ENCODE measurements at regions not wholly inside any gene's neighbourhood (a gene's known extent, or its start where the extent isn't known, plus 50 kb on each side); places are given as distances from the start of the nearest gene placed in this dataset.
A peak's percentile ranks its signal among the peaks of the same experiment; 100 is the strongest.

- no peak for DNase-seq (ENCODE audit: low spot score)
These were observed 110.1 kb downstream of the SNX5 start for GRCh38 chr20:17858450-17859001.

GRCh38 chr20:17857639-17858449 is 110.8 kb downstream of the SNX5 start:
- no peak for DNase-seq (ENCODE audit: low spot score)

- DNase-seq (ENCODE audit: low spot score), result no peak
These were observed 111.6 kb downstream of the SNX5 start for GRCh38 chr20:17856837-17857605.

- DNase-seq (ENCODE audit: low spot score), result no peak
These were observed 112.5 kb downstream of the SNX5 start for GRCh38 chr20:17856024-17856564.

- DNase-seq (ENCODE audit: low spot score), result peak; percentile 37
These were observed 114.2 kb downstream of the SNX5 start for GRCh38 chr20:17854307-17854903.

GRCh38 chr20:17852323-17852722 is 116.3 kb downstream of the SNX5 start:
- no peak for DNase-seq (ENCODE audit: low spot score)

- no peak for DNase-seq (ENCODE audit: low spot score)
These were observed 117.9 kb downstream of the SNX5 start for GRCh38 chr20:17850684-17851026.

GRCh38 chr20:17849901-17850683 is 118.5 kb downstream of the SNX5 start:
- DNase-seq (ENCODE audit: low spot score), result peak; percentile 93

GRCh38 chr20:17849138-17849900 is 119.3 kb downstream of the SNX5 start:
- DNase-seq (ENCODE audit: low spot score), result no peak

GRCh38 chr20:17848249-17849048 is 120.1 kb downstream of the SNX5 start:
- no peak for DNase-seq (ENCODE audit: low spot score)

- peak; percentile 26 for DNase-seq (ENCODE audit: low spot score)
These were observed 122.7 kb downstream of the SNX5 start for GRCh38 chr20:17845701-17846475.

GRCh38 chr20:17844549-17845298 is 123.9 kb downstream of the SNX5 start:
- no peak for DNase-seq (ENCODE audit: low spot score)

- DNase-seq (ENCODE audit: low spot score), result no peak
These were observed 124.5 kb downstream of the SNX5 start for GRCh38 chr20:17844133-17844429.

- DNase-seq (ENCODE audit: low spot score), result no peak
These were observed 125.1 kb downstream of the SNX5 start for GRCh38 chr20:17843246-17844132.

- DNase-seq (ENCODE audit: low spot score), result no peak
These were observed 126.8 kb downstream of the SNX5 start for GRCh38 chr20:17841751-17842215.

- no peak for DNase-seq (ENCODE audit: low spot score)
These were observed 128.2 kb downstream of the SNX5 start for GRCh38 chr20:17840423-17840822.

GRCh38 chr20:17838921-17839320 is 129.7 kb downstream of the SNX5 start:
- no peak for DNase-seq (ENCODE audit: low spot score)

- DNase-seq (ENCODE audit: low spot score), result no peak
These were observed 131.4 kb downstream of the SNX5 start for GRCh38 chr20:17837179-17837578.
